ENCODE measurements at regions not wholly inside any gene's neighbourhood (a gene's known extent, or its start where the extent isn't known, plus 50 kb on each side); places are given as distances from the start of the nearest gene placed in this dataset.

GRCh38 chr18:55073834-55074233 lies 114.6 kb upstream of the CCDC68 start:
- TF ChIP-seq, protein P1, sequence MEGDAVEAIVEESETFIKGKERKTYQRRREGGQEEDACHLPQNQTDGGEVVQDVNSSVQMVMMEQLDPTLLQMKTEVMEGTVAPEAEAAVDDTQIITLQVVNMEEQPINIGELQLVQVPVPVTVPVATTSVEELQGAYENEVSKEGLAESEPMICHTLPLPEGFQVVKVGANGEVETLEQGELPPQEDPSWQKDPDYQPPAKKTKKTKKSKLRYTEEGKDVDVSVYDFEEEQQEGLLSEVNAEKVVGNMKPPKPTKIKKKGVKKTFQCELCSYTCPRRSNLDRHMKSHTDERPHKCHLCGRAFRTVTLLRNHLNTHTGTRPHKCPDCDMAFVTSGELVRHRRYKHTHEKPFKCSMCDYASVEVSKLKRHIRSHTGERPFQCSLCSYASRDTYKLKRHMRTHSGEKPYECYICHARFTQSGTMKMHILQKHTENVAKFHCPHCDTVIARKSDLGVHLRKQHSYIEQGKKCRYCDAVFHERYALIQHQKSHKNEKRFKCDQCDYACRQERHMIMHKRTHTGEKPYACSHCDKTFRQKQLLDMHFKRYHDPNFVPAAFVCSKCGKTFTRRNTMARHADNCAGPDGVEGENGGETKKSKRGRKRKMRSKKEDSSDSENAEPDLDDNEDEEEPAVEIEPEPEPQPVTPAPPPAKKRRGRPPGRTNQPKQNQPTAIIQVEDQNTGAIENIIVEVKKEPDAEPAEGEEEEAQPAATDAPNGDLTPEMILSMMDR (IDR thresholded peaks at IDR 0.05) = no peak
- TF ChIP-seq POLR2A (IDR thresholded peaks at IDR 0.05) (no peak), POLR2AphosphoS5 (IDR thresholded peaks at IDR 0.05) (no peak)
